CD14-positive monocyte (primary cell): ENCODE measurements at regions not wholly inside any gene's neighbourhood (a gene's known extent, or its start where the extent isn't known, plus 50 kb on each side); places are given as distances from the start of the nearest gene placed in this dataset.

ENCODE experiments used
- DNase-seq, 3 donors: peaks; one replicate each; pipeline ENCODE4 v3.0.0-alpha.2; 2011 to 2022
- H2AFZ ChIP-seq: 2 replicates; pipeline ENCODE4 v1.6.0; 2012; ENCODE audit warnings: mild to moderate bottlenecking, low read depth, low read length, inconsistent platforms; ENCODE audit not compliant: insufficient read depth, poor library complexity, severe bottlenecking
- H3K27ac ChIP-seq, 2 donors: 1 replicate in 1 of 2; 2 replicates in 1 of 2; pipeline ENCODE4 v1.5.1; 2012 to 2013; ENCODE audit warnings: low read length in 2 of 2, control low read depth in 1 of 2, inconsistent platforms in 1 of 2, low read depth in 1 of 2, mild to moderate bottlenecking in 1 of 2
- H3K27me3 ChIP-seq, 2 donors: one replicate each; pipeline versions ENCODE4 v1.6.0 to v1.6.1; 2011 to 2013; ENCODE audit warnings: low read length in 2 of 2; ENCODE audit not compliant: control insufficient read depth in 2 of 2, insufficient read depth in 2 of 2
- H3K36me3 ChIP-seq, 2 donors: replicated peaks in 1 of 2; 1 replicate in 1 of 2; 2 replicates in 1 of 2; pipeline versions ENCODE4 v1.5.1 to v1.6.1; 2012 to 2013; ENCODE audit warnings: low read length in 2 of 2, control low read depth in 1 of 2, inconsistent platforms in 1 of 2, mild to moderate bottlenecking in 1 of 2; ENCODE audit not compliant: insufficient read depth in 2 of 2, control insufficient read depth in 1 of 2
- H3K4me1 ChIP-seq, 2 donors: 1 replicate in 1 of 2; 2 replicates in 1 of 2; pipeline versions ENCODE4 v1.5.1 to v1.6.1; 2012 to 2013; ENCODE audit warnings: low read length in 2 of 2, control low read depth in 1 of 2, inconsistent platforms in 1 of 2, mild to moderate bottlenecking in 1 of 2, moderate library complexity in 1 of 2; ENCODE audit not compliant: insufficient read depth in 2 of 2, control insufficient read depth in 1 of 2
- H3K4me2 ChIP-seq: replicated peaks from 2 replicates; pipeline ENCODE3; 2012; ENCODE audit warnings: low read length, moderate library complexity, mild to moderate bottlenecking; ENCODE audit not compliant: poor library complexity, severe bottlenecking; ENCODE audit errors: extremely low read depth
- H3K4me3 ChIP-seq, 3 experiments: fragments of 200-600 bp in 1 of 3; sonication (generic) in 1 of 3; replicated peaks in 1 of 3; 1 replicate in 2 of 3; 2 replicates in 1 of 3; pipeline ENCODE4 v1.5.1; 2011 to 2013; ENCODE audit warnings: low read length in 3 of 3, mild to moderate bottlenecking in 3 of 3, control low read depth in 2 of 3, low read depth in 2 of 3, inconsistent platforms in 1 of 3, moderate library complexity in 1 of 3
- H3K79me2 ChIP-seq: 2 replicates; pipeline ENCODE4 v1.6.0; 2012; ENCODE audit warnings: mild to moderate bottlenecking, control low read depth, inconsistent platforms, low read length, moderate library complexity; ENCODE audit not compliant: insufficient read depth
- H3K9ac ChIP-seq: 2 replicates; pipeline ENCODE4 v1.6.0; 2017; ENCODE audit warnings: low read length, mild to moderate bottlenecking; ENCODE audit not compliant: insufficient read depth, poor library complexity, severe bottlenecking
- H3K9me3 ChIP-seq, 2 donors: replicated peaks in 1 of 2; 1 replicate in 1 of 2; 2 replicates in 1 of 2; pipeline versions ENCODE4 v1.5.1 to v1.6.1; 2012 to 2013; ENCODE audit warnings: low read length in 2 of 2, control low read depth in 1 of 2; ENCODE audit not compliant: control insufficient read depth in 1 of 2, insufficient read depth in 1 of 2
- H4K20me1 ChIP-seq: 2 replicates; pipeline ENCODE4 v1.6.0; 2012; ENCODE audit warnings: mild to moderate bottlenecking, low read length, control low read depth, moderate library complexity; ENCODE audit not compliant: insufficient read depth
- H3K27ac Mint-ChIP-seq, 7 donors: one replicate each; pipeline ENCODE4 v1.8.0; 2020; ENCODE audit warnings: mild to moderate bottlenecking in 7 of 7, mixed read lengths in 7 of 7, moderate library complexity in 6 of 7, inconsistent platforms in 2 of 7
- H3K27me3 Mint-ChIP-seq, 3 donors: one replicate each; pipeline ENCODE4 v1.8.0; 2021 to 2022; ENCODE audit warnings: low read depth in 3 of 3, mild to moderate bottlenecking in 3 of 3, mixed read lengths in 3 of 3, moderate library complexity in 3 of 3, inconsistent platforms in 1 of 3
- H3K36me3 Mint-ChIP-seq, 2 donors: one replicate each; pipeline ENCODE4 v1.8.0; 2020; ENCODE audit warnings: mixed read lengths in 2 of 2, inconsistent platforms in 1 of 2, mild to moderate bottlenecking in 1 of 2
- H3K4me1 Mint-ChIP-seq: one replicate; pipeline ENCODE4 v1.8.0; 2020; ENCODE audit warnings: mild to moderate bottlenecking, mixed read lengths
- H3K4me3 Mint-ChIP-seq, 2 donors: one replicate each; pipeline ENCODE4 v1.8.0; 2020; ENCODE audit warnings: mild to moderate bottlenecking in 2 of 2, mixed read lengths in 2 of 2, moderate library complexity in 1 of 2
- H3K9me3 Mint-ChIP-seq, 7 donors: one replicate each; pipeline ENCODE4 v1.8.0; 2020 to 2022; ENCODE audit warnings: mixed read lengths in 7 of 7, mild to moderate bottlenecking in 6 of 7, moderate library complexity in 6 of 7, inconsistent platforms in 2 of 7
- CTCF ChIP-seq: fragments of 200-600 bp; IDR thresholded peaks from one replicate; pipeline ENCODE4 v1.8.0; 2022; ENCODE audit warnings: antibody characterized with exemption, mild to moderate bottlenecking
- WGBS: methylation state at CpG from one replicate; pipeline ENCODE4 v1.1.5; 2013; ENCODE audit warnings: missing lambda C conversion rate; ENCODE audit not compliant: insufficient coverage; 5-methylcytosine and 5-hydroxymethylcytosine counted together
- intact Hi-C, 2 donors: fragments of 100-400 bp; cut with micrococcal nuclease; formaldehyde crosslinking; loops; one replicate each; pipeline versions ENCODE4 v1.15.0 to v1.15.1; 2023

GRCh38 chr2:120592084-120592483 is 143.6 kb upstream of the GLI2 start:
- no peaks in the 10 kb centered on the region for H3K9me3 ChIP-seq
- H3K27me3 ChIP-seq, result peaks cover 14 to 23% of the 10 kb centered on the region in 2 donors
- TF ChIP-seq CTCF, result no peak
- Mint-ChIP-seq H3K27ac (no peak overlapping the region), H3K4me3 (no peak overlapping the region), H3K27me3 (peaks cover 16 to 40% (median 25%) of the 10 kb centered on the region in 3 donors), H3K9me3 (peaks cover 0 to 6% (median 0%) of the 10 kb centered on the region in 7 donors), H3K4me1 (peaks cover 2% of the 10 kb centered on the region), H3K36me3 (no peaks in the 10 kb centered on the region)
- H3K4me3 ChIP-seq, result no peak overlapping the region
- no peaks in the 10 kb centered on the region for H3K36me3 ChIP-seq
- no peak overlapping the region for H3K9ac ChIP-seq
- no peaks in the 10 kb centered on the region for H3K79me2 ChIP-seq
- no peak for DNase-seq
- H3K4me2 ChIP-seq, result no peak overlapping the region
- no peaks in the 10 kb centered on the region for H3K4me1 ChIP-seq
- intact Hi-C loops, result no loop called here
- no peak overlapping the region for H3K27ac ChIP-seq
- WGBS, result 76% methylated on average over 7 of the region's 10 CpGs
- H2AFZ ChIP-seq, result no peak overlapping the region
- no peaks in the 10 kb centered on the region for H4K20me1 ChIP-seq

GRCh38 chr2:120593921-120594686 is 141.6 kb upstream of the GLI2 start:
- no peak overlapping the region for H3K27ac Mint-ChIP-seq
- Histone ChIP-seq H3K4me3 (no peak overlapping the region), H3K36me3 (no peaks in the 10 kb centered on the region), H2AFZ (no peak overlapping the region), H3K4me1 (no peaks in the 10 kb centered on the region), H3K27me3 (peaks cover under 1 to 6% of the 10 kb centered on the region in 2 donors), H3K79me2 (no peaks in the 10 kb centered on the region), H3K9ac (no peak overlapping the region), H3K9me3 (no peaks in the 10 kb centered on the region), H3K27ac (no peak overlapping the region), H4K20me1 (no peaks in the 10 kb centered on the region), H3K4me2 (no peak overlapping the region)
- WGBS, result 94% methylated on average over 5 of the region's 9 CpGs
- peaks cover 2 to 24% (median 8%) of the 10 kb centered on the region in 3 donors for H3K27me3 Mint-ChIP-seq
- H3K4me3 Mint-ChIP-seq, result no peak overlapping the region
- no peaks in the 10 kb centered on the region for H3K36me3 Mint-ChIP-seq
- TF ChIP-seq CTCF, result no peak
- peaks cover 0 to 3% (median 0%) of the 10 kb centered on the region in 7 donors for H3K9me3 Mint-ChIP-seq
- peaks cover 2% of the 10 kb centered on the region for H3K4me1 Mint-ChIP-seq
- no peak for DNase-seq
- intact Hi-C loops, result no loop called here
